ENCODE measurements at regions not wholly inside any gene's neighbourhood (a gene's known extent, or its start where the extent isn't known, plus 50 kb on each side); places are given as distances from the start of the nearest gene placed in this dataset.
"Not testable (repeated sequence)": the region's sequence is repeated elsewhere in the genome, so short reads cannot be mapped to it uniquely, and the experiment has no call there.

- not testable (repeated sequence) for TF ChIP-seq POLR2A (IDR thresholded peaks at IDR 0.05; ENCODE audit: low read depth, low read length); MYC (IDR thresholded peaks at IDR 0.05; ENCODE audit: insufficient read depth, insufficient read length, insufficient replicate concordance, low read length, severe bottlenecking); CTCF (IDR thresholded peaks at IDR 0.05 in 2 of 3, conservative IDR thresholded peaks at IDR 0.05 in 1 of 3; ENCODE audit: control insufficient read depth in 2 of 3, extremely low read depth in 1 of 3, insufficient read depth in 1 of 3, low read depth in 3 of 3, low read length in 3 of 3); SMC3 (IDR thresholded peaks at IDR 0.05; ENCODE audit: borderline replicate concordance, low read length); RCOR1 (conservative IDR thresholded peaks at IDR 0.05; ENCODE audit: low read depth, low read length); SIN3A (IDR thresholded peaks at IDR 0.05; ENCODE audit: low read depth, low read length); BRCA1 (IDR thresholded peaks at IDR 0.05; ENCODE audit: low read depth, low read length)
- TF ChIP-seq, protein P1, sequence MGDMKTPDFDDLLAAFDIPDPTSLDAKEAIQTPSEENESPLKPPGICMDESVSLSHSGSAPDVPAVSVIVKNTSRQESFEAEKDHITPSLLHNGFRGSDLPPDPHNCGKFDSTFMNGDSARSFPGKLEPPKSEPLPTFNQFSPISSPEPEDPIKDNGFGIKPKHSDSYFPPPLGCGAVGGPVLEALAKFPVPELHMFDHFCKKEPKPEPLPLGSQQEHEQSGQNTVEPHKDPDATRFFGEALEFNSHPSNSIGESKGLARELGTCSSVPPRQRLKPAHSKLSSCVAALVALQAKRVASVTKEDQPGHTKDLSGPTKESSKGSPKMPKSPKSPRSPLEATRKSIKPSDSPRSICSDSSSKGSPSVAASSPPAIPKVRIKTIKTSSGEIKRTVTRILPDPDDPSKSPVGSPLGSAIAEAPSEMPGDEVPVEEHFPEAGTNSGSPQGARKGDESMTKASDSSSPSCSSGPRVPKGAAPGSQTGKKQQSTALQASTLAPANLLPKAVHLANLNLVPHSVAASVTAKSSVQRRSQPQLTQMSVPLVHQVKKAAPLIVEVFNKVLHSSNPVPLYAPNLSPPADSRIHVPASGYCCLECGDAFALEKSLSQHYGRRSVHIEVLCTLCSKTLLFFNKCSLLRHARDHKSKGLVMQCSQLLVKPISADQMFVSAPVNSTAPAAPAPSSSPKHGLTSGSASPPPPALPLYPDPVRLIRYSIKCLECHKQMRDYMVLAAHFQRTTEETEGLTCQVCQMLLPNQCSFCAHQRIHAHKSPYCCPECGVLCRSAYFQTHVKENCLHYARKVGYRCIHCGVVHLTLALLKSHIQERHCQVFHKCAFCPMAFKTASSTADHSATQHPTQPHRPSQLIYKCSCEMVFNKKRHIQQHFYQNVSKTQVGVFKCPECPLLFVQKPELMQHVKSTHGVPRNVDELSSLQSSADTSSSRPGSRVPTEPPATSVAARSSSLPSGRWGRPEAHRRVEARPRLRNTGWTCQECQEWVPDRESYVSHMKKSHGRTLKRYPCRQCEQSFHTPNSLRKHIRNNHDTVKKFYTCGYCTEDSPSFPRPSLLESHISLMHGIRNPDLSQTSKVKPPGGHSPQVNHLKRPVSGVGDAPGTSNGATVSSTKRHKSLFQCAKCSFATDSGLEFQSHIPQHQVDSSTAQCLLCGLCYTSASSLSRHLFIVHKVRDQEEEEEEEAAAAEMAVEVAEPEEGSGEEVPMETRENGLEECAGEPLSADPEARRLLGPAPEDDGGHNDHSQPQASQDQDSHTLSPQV (IDR thresholded peaks at IDR 0.05): not testable (repeated sequence)
- TF ChIP-seq, protein P2, sequence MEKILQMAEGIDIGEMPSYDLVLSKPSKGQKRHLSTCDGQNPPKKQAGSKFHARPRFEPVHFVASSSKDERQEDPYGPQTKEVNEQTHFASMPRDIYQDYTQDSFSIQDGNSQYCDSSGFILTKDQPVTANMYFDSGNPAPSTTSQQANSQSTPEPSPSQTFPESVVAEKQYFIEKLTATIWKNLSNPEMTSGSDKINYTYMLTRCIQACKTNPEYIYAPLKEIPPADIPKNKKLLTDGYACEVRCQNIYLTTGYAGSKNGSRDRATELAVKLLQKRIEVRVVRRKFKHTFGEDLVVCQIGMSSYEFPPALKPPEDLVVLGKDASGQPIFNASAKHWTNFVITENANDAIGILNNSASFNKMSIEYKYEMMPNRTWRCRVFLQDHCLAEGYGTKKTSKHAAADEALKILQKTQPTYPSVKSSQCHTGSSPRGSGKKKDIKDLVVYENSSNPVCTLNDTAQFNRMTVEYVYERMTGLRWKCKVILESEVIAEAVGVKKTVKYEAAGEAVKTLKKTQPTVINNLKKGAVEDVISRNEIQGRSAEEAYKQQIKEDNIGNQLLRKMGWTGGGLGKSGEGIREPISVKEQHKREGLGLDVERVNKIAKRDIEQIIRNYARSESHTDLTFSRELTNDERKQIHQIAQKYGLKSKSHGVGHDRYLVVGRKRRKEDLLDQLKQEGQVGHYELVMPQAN (conservative IDR thresholded peaks at IDR 0.05): not testable (repeated sequence)
These were observed 84.4 kb upstream of the ANTXRL start for GRCh38 chr10:46202405-46202804.
